SH-SY5Y (cell line): ENCODE measurements at regions not wholly inside any gene's neighbourhood (a gene's known extent, or its start where the extent isn't known, plus 50 kb on each side); places are given as distances from the start of the nearest gene placed in this dataset.

ENCODE experiments used
- GATA2 ChIP-seq: IDR thresholded peaks from 2 replicates; pipeline ENCODE4 v1.6.1; 2011; ENCODE audit warnings: mild to moderate bottlenecking, low read depth, low read length
- GATA3 ChIP-seq: IDR thresholded peaks from 2 replicates; pipeline ENCODE4 v1.6.1; 2011; ENCODE audit warnings: low read depth, mild to moderate bottlenecking, low read length, moderate library complexity

GRCh38 chr1:90864681-90865080, 147.6 kb upstream of the BARHL2 start:
- no peak for TF ChIP-seq GATA2
- TF ChIP-seq GATA3 = no peak

DNA sequence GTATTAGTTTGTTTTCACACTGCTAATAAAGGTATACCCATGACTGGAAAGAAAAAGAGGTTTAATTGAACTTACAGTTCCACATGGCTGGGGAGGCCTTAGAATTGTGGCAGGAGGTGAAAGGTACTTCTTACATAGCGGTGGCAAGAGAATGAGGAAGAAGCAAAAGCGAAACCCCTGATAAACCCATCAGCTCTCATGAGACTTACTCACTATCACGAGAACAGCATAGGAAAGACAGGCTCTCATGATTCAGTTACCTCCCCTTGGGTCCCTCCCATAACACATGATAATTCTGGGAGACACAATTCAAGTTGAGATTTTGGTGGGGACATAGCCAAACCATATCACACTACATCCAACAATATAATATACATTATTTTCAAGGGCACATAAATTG, 145.7 kb upstream of the BARHL2 start:
- TF ChIP-seq GATA3 (no peak), GATA2 (no peak)

DNA sequence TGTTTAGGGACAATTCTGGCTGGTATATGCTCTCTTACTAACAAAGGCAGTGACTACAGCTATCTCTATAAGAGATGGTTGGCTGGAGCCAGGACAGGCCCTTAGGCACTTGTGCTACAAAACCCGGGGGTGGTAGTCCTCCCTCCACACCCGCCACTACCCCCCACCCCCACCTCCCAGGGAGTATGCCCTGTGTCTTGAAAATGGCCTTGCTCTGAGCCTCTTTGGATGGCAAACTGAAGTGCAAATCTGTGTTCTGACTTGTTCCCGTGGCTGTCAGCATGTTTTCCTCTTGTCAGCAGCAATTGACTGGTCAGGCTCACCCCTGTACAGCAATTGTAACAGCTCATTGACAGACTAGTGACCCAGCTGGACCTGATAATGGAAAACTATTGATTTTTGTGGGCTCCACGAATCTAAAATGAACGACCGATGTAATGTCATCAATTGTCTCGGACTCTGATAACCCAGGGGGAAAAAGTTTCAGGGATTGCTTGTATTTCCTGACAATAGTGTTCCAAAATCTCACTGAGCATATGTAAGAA, 139.4 kb upstream of the BARHL2 start:
- no peak for TF ChIP-seq GATA2
- TF ChIP-seq GATA3 = no peak

- no peak for TF ChIP-seq GATA3
- TF ChIP-seq GATA2 = no peak
Observed at GRCh38 chr1:90854397-90854924, 137.4 kb upstream of the BARHL2 start.

- no peak for TF ChIP-seq GATA3
- TF ChIP-seq GATA2 = no peak
Observed at GRCh38 chr1:90851711-90852050, 134.6 kb upstream of the BARHL2 start.

DNA sequence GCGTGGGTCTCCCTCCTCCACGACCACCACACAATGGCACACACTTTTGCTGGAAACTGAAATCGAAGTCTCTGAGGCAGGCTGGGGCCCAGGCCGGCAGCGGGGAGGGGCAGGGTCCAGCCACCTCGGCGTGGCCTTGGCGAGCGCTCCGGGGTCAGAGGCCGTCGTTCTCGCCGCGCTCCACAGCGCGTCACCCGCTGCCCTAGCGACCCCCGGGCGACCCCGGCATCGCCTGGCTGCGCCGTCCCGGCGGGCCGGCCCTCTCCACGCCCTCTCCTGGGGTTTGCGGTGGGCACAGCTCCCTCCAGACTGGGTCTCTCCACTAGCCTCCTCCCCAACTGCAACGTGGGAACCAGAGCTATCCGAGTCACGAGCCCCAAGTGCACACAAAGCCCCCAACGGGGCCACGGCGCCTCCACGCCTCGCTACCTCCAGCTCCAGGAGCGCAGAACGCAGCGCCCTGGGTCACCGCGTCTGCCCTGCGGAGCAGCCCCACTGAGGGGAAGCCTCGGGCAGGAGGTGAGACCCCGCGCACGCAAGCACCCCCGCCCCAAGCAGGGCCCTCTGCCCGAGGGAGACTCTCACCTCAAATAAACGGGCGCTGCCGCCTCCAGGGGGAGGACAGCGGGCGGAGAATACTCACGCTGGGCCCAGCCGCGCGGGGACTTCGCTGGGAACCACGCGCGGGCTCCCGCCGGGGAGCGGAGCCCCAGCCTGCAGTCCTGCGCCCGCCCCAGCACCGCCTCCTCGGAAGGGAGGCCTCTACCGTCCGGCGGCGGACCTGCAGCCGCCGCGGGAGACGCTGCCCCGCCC, 134.0 kb upstream of the BARHL2 start:
- TF ChIP-seq GATA2 (no peak), GATA3 (no peak)

DNA sequence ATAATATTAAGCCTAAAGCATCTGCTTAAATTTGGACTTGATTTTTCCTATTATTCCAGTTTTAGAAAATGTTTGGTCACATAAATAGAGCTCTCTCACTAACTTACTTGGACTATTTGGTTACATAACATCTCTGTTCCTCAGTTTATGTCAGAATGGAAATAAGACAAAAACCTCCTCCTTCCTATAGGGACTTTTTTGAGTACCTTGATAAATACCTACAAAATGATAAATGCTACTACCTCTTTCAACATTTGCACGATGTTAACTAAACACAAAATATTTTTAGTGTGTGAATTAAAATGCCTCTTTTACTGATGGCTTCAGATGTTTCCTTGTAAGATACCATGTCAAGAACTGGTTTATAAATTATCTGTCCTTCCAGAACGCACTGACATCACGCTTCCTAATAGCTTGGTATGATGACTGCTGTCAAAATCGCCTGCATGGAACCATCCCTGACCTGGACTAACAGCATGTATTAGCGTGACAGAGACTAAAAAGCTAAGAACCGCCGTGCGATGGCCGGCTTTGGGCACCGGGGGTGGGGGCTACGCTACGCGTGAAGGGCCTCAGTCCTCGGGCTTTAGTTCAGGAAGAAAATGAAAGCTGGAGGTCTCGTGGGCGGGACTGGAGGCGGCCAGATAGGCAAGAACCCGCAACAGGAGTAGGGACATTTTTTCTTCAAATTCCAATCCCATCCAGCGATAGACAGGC, 133.2 kb upstream of the BARHL2 start:
- TF ChIP-seq GATA2 (no peak), GATA3 (no peak)

DNA sequence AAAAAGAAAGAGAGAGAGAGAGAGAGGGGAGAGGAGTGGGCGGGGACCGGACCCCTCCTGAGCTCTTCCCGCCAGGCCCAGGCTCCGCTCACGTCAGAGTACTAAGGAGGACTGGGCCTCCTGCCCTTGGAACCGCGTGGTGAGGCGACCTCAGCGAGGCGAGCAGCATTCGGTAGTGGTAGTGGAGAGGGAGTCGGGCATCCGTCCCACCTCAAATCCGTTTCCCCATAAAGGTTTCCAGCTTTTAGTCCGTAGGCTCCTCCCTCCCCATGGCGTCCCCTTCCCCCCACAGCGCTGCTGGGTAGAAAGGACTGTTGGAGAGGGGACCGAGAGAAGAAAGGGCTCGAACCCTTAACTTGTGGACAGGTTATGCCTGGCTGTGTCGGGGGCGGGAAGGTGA, 124.4 kb upstream of the BARHL2 start:
- TF ChIP-seq GATA2 (no peak), GATA3 (no peak)

- TF ChIP-seq GATA3 (no peak), GATA2 (no peak)
Observed at GRCh38 chr1:90840352-90840751, 123.2 kb upstream of the BARHL2 start.

DNA sequence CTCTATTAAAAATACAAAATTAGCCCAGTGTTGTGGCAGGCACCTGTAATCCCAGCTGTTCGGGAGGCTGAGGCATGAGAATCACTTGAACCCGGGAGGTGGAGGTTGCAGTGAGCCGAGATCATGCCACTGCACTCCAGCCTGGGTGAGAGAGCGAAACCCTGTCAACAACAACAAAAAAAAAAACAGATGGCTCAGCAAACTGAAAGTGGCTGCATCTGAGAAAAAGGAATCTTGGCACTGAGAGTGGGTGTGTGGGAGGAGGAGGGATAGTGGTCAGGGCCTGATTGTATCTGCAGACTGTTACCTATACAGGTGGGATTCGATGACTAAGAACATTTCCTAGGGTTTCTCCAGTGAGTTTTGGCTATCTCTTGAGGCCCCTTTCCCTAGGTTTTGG, 122.2 kb upstream of the BARHL2 start:
- no peak for TF ChIP-seq GATA2
- TF ChIP-seq GATA3 = no peak

- TF ChIP-seq GATA2 = no peak
Observed at GRCh38 chr1:90838720-90839119, 121.6 kb upstream of the BARHL2 start.

DNA sequence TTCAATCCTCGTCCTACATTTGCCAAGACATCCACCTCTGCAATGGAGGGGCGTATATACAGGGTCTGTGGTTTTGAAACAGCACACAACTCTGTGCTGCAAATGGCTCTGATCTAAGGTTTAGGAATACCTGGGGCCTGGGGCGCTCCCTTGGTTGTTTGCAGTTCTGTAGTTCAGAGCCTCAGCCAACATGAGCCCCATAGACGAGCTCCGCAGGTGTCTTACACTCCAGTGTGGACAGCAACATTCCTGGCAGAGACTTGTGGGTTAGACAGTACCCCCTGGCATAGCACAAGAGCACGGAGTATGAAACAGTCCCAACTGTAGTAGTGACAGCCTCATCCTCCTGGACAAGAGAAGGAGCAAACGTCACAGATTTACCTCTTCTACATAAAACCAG, 120.3 kb upstream of the BARHL2 start:
- TF ChIP-seq GATA2 (no peak), GATA3 (no peak)

GRCh38 chr1:90836345-90836679, 119.2 kb upstream of the BARHL2 start:
- TF ChIP-seq GATA3 (no peak), GATA2 (no peak)

DNA sequence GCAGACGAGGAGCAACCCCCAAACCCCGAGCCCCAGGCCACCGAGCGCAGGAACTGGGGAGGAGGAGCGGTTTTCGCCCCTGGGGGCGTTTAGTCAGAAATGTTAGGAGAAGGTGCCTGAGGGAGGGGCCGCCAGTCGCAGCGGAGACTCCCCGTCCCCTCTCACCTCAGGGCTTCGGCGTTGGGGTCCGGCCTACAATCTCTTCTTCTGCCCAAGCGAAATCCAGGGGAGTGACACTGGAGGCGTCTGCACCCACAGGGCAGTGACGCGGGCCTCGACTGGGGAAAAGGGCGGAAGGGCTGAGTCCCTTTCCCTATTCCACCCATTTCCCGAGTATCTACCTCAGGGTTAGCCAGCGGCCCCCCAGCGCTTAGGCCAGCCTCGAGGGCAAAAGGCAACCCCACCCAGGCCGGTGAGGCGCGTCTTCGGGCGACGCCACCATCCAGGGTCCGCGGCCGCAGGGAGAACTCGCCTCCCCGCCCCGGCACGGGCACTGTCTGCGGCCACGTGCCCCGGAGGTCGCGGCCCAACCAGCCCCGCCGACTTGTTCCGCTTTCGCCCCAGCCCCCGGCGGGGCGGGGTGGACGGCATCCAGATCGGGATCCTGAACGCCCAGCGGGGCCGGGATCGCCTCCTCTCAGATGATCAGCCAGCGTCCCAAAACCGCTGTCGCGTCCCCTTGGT, 118.7 kb upstream of the BARHL2 start:
- TF ChIP-seq GATA2 (no peak), GATA3 (no peak)
